GM21423 (cell line): ENCODE measurements at regions not wholly inside any gene's neighbourhood (a gene's known extent, or its start where the extent isn't known, plus 50 kb on each side); places are given as distances from the start of the nearest gene placed in this dataset.

Source experiments
- ATAC-seq: cut with Tn5 transposase; IDR thresholded peaks from one replicate; pipeline ENCODE4 v1.9.1; 2021; ENCODE audit warnings: mild to moderate bottlenecking, moderate library complexity; ENCODE audit not compliant: unreplicated experiment

- ATAC-seq = no peak
These were observed 70.3 kb upstream of the DSG1 start for GRCh38 chr18:31247574-31248199.

- ATAC-seq = no peak
These were observed 69.0 kb upstream of the DSG1 start for GRCh38 chr18:31248783-31249521.

GRCh38 chr18:31250902-31251301 is 67.1 kb upstream of the DSG1 start:
- no peak for ATAC-seq

DNA sequence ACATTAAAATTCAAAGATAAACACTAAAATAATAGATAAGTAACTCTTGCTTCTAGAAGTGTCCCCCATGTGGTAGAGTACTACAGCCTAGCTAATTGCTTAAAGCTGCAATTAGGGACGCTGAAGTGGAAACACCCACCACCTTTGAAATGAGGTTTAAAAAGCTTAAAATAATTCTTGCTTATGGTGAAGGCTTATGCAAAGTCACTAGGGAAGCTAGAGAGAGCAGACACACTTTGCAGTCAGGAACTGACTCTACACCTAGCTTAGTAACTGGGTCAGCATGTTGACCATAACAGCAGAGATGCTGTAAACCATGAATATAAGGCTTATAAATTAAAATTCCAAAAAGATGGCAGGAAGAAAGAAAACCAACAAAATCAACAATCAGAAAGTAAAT is 65.4 kb upstream of the DSG1 start:
- no peak for ATAC-seq

- no peak for ATAC-seq
These were observed 62.0 kb upstream of the DSG1 start for GRCh38 chr18:31255953-31256352.

DNA sequence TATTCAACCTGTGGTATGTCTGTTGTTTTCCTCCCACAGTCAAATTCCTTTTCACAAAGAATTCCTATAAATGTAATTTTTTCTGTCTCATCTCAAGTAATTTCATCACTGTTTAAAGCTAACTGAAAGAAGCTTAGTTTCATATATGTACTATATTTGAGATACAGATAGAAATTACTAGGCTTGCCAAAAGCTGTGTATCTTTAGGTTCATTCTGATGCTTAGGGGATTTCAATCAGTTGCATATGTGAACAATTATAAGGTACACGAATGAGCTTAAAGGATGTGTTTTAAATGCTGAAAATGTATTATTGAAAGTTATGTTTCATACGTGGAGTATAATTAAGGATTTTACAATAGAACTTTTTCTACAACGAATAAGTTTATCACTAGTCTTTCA is 59.2 kb upstream of the DSG1 start:
- no peak for ATAC-seq

DNA sequence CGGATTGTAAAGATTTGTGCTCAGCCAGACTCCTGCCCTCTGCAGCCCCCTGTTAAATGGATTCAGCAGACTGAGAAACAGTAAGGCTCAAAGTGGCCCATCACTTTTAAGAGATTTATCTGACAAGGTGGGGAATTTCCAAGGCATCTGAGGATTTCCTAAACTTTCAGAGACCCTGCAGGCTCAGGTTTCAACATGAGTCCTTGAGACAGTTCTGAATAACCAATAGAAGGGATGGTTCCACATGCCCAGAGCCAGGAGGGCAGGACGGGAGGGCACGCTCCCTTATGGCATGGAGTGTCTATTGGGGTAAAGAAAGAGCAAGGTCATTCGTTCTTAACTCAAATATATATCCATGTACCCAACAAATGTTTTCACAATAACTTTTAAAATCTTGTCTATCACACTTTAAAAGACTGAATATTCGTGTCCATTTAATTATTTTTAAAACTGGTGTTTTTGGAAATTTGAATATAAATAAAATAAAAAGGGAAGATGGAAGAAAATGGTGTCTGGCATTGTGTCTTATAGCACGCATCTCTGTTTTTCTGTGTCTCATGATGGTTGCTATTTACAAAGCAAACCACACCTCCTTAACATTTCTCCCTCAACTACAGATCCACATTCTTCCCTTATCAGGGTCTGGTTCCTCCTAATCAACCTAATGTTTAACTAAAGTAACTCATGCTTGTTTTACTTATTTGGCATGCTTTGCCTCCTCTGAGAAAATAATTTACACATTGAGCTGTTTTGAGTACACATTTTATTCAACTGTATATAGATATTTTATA is 56.0 kb upstream of the DSG1 start:
- ATAC-seq = no peak

- peak; percentile 78 for ATAC-seq
These were observed 50.0 kb upstream of the DSG1 start for GRCh38 chr18:31267823-31268481.
